Hematopoietic multipotent progenitor cell treated with erythropoietin and hydrocortisone succinate and interleukin-3 and kit ligand, for 17 days (in vitro differentiated cells): ENCODE measurements at regions not wholly inside any gene's neighbourhood (a gene's known extent, or its start where the extent isn't known, plus 50 kb on each side); places are given as distances from the start of the nearest gene placed in this dataset.

Experiments
- DNase-seq: peaks from one replicate; pipeline ENCODE4 v3.0.0-alpha.2; 2015; ENCODE audit warnings: low spot score

DNA sequence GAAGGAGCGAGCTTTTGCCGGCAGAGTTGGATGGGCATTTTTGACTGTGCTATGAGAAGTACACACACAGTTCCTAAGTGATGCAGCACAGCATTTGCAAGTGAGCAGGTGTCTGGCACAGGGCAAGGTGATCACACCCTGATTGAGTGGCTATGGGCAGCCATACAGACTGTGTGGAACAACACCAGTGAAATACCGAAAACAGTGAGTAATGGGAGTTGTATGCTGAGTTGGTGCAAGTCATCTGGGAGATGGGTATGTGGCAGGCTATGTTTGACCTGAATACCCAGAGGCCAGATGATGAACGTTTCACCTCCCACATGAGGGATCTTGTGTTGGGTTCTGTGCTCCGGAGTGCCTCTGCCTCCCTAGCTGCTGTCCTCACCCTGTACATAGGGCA lies 53.5 kb upstream of the TIPARP start:
- no peak for DNase-seq

- peak; percentile 45 for DNase-seq
These were observed 54.1 kb upstream of the TIPARP start for GRCh38 chr3:156620260-156620659.

GRCh38 chr3:156619376-156619775 lies 55.0 kb upstream of the TIPARP start:
- no peak for DNase-seq

GRCh38 chr3:156617781-156618180 lies 56.6 kb upstream of the TIPARP start:
- no peak for DNase-seq

DNA sequence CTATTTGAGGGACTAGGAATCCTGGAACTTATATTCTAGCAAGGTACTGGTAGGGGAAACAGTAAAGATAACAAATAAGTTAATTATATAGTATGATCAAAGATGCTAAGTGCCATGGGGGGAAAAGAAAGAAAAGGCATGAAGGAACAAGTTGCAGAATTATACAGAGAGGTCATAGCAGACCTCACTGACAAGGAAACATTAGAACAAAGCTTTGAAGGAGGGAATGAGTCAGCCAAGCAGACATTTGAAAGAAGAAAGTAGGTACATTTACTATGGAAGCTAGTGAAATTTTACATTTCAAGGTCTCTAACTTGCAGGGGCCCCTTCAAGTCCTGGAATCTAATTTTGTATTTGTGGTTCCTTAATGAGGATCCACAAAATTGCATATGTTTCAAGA lies 57.2 kb upstream of the TIPARP start:
- no peak for DNase-seq

GRCh38 chr3:156615592-156616173 lies 58.7 kb upstream of the TIPARP start:
- no peak for DNase-seq

GRCh38 chr3:156614642-156615511 lies 59.5 kb upstream of the TIPARP start:
- DNase-seq: no peak

DNA sequence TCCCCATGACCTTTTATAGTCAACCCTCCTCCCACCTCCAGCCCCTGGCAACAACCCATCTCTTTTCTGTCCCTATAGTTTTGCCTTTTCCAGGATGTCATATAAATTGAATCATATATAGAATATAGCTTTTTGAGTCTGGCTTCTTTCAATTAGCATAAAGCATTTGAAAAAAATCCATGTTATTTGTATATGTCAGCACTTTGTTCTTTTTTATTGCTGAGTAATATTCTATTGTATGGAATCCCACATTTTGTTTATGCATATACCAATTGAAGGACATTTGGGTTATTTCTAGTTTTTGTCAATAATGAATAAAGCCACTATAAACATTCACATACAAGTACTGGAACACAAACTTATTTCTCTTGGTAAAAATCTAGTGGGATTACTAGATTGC lies 58.0 kb upstream of the SSR3 start:
- no peak for DNase-seq

GRCh38 chr3:156611870-156612494 lies 57.1 kb upstream of the SSR3 start:
- DNase-seq: no peak

- no peak for DNase-seq
These were observed 55.2 kb upstream of the SSR3 start for GRCh38 chr3:156610154-156610553.

GRCh38 chr3:156609546-156609945 lies 54.6 kb upstream of the SSR3 start:
- no peak for DNase-seq

DNA sequence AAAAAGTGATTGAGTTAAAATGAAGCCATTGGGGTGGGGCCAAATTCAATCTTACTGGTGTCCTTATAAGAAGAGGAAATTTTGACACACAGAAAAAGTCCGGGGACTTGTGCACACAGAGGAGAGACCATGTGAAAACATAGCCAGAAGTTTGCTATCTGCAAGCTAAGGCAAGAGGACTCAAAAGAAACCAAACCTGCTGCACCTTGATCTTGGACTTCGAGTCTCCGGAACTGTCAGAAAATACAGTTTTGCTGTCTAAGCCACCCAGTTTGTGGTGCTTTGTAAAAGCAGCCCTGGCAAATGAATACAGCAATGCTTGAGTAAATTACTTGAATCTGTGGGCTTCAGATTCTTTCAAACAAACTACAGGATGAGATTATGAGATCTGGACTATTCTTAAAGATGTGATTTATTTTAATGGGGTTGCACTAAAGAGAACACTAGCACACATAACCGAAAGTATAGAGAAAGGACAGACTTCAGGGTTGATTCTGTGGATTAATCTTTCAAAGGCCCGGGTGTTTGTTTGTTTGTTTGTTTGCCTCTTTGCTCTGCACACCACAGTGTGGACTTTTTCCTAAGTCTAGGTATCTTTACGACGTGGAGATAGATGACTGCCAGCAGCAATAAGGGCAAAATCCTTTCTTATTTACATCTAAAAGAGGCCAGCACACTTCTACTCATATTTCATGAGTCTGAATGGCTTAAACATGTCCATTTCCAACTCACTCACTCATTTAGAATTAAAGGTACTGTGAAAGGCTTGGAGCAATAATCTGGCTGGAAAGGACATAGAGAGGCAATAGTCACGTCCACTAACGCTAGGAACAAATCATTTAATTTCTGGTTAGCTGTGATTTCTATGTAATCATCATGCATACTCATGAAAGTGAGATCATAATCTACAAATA lies 53.9 kb upstream of the SSR3 start:
- DNase-seq: no peak

DNA sequence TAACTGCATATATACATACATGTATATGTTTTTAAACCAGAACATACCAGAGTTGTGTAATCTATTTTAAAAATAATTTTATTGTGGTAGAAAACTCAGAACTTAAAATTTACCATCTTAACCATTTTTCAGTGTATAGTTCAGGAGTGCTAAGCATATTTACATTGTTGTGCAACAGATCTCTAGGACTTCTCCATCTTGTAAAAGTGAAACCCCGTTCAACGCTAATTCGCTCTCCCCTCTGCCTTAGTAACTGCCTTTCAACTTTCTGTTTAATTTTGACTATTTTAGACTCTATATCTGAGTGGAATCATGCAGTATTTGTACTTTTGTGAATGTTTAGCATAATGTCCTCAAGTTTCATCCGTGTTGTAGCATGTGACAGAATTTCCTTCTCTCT lies 51.8 kb upstream of the SSR3 start:
- no peak for DNase-seq

- no peak for DNase-seq
These were observed 51.0 kb upstream of the SSR3 start for GRCh38 chr3:156605686-156606605.

DNA sequence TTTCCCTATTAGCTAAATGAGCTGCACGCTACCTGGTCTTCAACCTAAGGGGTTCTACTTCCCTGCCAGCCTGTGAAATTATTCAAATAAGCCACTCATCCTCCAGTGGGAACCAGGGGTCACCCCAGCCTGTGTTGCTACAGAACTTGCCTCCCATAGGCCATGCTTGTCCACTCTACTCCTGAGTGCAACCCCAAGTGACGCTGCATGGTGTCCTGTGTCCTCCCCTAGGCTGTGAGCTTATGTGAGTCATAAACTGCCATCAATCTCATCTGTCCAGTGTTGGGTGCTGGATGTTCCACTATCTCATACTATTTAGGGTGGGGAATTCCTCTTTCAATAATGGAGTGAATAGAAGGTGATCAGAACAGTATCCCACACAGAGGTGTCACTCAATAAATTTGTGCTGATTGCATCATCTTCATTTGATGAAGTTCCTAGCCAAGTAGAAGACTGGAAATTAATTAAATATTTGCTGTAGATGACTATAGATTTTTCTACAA lies 49.8 kb upstream of the SSR3 start:
- DNase-seq: no peak
